ENCODE measurements at regions not wholly inside any gene's neighbourhood (a gene's known extent, or its start where the extent isn't known, plus 50 kb on each side); places are given as distances from the start of the nearest gene placed in this dataset.

DNA sequence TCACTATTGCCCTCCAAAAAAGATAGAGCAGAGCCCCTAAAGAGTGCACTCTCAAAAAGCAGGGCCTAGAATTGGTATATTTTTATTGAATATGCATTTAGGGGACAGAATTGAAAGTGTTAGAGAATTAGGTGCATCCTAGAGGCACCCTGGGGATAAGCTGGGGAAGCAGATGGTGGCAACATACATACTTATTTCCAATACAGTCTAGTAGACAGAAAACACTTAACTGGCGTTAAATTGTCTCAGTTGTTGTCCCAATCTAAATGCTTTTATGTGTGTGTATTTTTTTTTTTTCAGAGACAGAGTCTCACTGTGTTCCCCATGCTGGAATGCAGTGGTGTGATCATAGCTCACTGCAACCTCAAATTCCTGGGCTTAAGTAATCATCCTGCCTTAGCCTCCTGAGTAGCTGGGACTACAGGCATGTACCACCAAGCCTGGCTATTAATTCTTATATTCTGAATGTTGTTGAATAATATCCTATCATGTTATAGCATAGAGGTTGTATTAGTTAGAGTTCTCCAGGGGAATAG lies 481.8 kb downstream of the GRXCR1 start:
- H3K27me3 ChIP-seq (ENCODE audit: control insufficient read depth, insufficient read depth) = no peaks in the 10 kb centered on the region
- no peak overlapping the region for H3K27ac ChIP-seq (ENCODE audit: low read length)
- 53% methylated on average over 1 of the region's 1 CpG for WGBS
- no peak overlapping the region for H3K4me3 ChIP-seq (ENCODE audit: low read length)
- no peaks in the 10 kb centered on the region for H3K4me1 ChIP-seq (ENCODE audit: control insufficient read depth, insufficient read depth, low read length)
- H3K9me3 ChIP-seq (ENCODE audit: control insufficient read depth, low read length) = no peaks in the 10 kb centered on the region
- no peak for ATAC-seq
- no peak for DNase-seq
- intact Hi-C loops (cut with DNase I) = no loop called here

GRCh38 chr4:43379016-43379415 lies 486.5 kb downstream of the GRXCR1 start:
- no peak for ATAC-seq
- Histone ChIP-seq H3K9me3 (ENCODE audit: control insufficient read depth, low read length) (no peaks in the 10 kb centered on the region), H3K27ac (ENCODE audit: low read length) (no peak overlapping the region), H3K27me3 (ENCODE audit: control insufficient read depth, insufficient read depth) (no peaks in the 10 kb centered on the region), H3K4me3 (ENCODE audit: low read length) (no peak overlapping the region), H3K4me1 (ENCODE audit: control insufficient read depth, insufficient read depth, low read length) (no peaks in the 10 kb centered on the region)
- 84% methylated on average over 1 of the region's 1 CpG for WGBS
- DNase-seq = no peak
- intact Hi-C loops (cut with DNase I) = no loop called here

DNA sequence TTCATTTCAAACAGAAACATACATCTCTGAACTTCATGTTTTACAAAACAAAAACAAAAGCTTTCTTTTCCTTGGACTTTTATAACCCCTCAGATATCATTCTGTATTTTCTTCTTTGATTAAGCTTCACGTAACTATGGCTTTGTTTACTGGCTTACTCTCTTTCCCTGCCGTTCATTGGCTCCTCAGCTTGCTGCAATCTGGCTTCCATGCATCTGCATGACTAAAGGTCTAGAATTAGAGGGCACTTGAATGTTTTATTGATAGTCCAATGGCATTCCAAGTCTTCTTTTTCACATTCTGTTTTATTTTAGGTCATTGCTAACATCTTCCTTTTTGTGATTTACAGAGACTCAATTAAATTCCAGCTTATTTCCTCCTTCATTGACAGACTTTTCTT lies 487.6 kb downstream of the GRXCR1 start:
- 64% methylated on average over 2 of the region's 2 CpGs for WGBS

GRCh38 chr4:43391069-43391468 lies 498.6 kb downstream of the GRXCR1 start:
- H3K9me3 ChIP-seq (ENCODE audit: control insufficient read depth, low read length) = no peaks in the 10 kb centered on the region
- intact Hi-C loops (cut with DNase I) = no loop called here
- WGBS = 18% methylated on average over 1 of the region's 1 CpG
- no peak overlapping the region for H3K4me3 ChIP-seq (ENCODE audit: low read length)
- H3K27me3 ChIP-seq (ENCODE audit: control insufficient read depth, insufficient read depth) = no peaks in the 10 kb centered on the region
- H3K4me1 ChIP-seq (ENCODE audit: control insufficient read depth, insufficient read depth, low read length) = no peaks in the 10 kb centered on the region
- ATAC-seq (no peak), DNase-seq (no peak)
- no peak overlapping the region for H3K27ac ChIP-seq (ENCODE audit: low read length)

More for the DNA sequence above, 487.6 kb downstream of the GRXCR1 start:
- intact Hi-C loops (cut with DNase I) = no loop called here
- Histone ChIP-seq H3K27ac (ENCODE audit: low read length) (no peak overlapping the region), H3K4me3 (ENCODE audit: low read length) (no peak overlapping the region), H3K4me1 (ENCODE audit: control insufficient read depth, insufficient read depth, low read length) (no peaks in the 10 kb centered on the region), H3K9me3 (ENCODE audit: control insufficient read depth, low read length) (no peaks in the 10 kb centered on the region), H3K27me3 (ENCODE audit: control insufficient read depth, insufficient read depth) (no peaks in the 10 kb centered on the region)
- no peak for ATAC-seq
- no peak for DNase-seq

DNA sequence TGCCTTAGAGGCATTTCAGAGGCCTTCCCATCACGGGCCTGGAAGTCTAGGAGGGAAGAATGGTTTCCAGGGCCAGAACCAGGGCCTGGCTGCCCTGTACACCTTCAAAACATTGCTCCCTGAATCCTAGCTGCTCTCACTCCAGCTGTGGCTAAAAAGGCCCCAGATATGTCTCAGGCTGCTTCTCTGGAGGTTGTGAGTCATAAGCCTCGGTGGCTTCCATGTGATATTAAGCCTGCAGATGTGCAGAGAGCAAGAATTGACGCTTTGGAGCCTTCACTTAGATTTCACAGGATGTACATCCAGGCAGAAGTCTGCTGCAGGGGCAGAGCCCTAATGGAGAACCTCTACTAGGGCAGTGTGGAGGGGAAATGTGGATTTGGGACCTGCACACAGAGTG lies 502.5 kb downstream of the GRXCR1 start:
- DNase-seq (no peak), ATAC-seq (no peak)
- Histone ChIP-seq H3K4me3 (ENCODE audit: low read length) (no peak overlapping the region), H3K9me3 (ENCODE audit: control insufficient read depth, low read length) (no peaks in the 10 kb centered on the region), H3K27me3 (ENCODE audit: control insufficient read depth, insufficient read depth) (no peaks in the 10 kb centered on the region), H3K27ac (ENCODE audit: low read length) (no peak overlapping the region), H3K4me1 (ENCODE audit: control insufficient read depth, insufficient read depth, low read length) (no peaks in the 10 kb centered on the region)
- intact Hi-C loops (cut with DNase I) = no loop called here
- 49% methylated on average over 3 of the region's 3 CpGs for WGBS

DNA sequence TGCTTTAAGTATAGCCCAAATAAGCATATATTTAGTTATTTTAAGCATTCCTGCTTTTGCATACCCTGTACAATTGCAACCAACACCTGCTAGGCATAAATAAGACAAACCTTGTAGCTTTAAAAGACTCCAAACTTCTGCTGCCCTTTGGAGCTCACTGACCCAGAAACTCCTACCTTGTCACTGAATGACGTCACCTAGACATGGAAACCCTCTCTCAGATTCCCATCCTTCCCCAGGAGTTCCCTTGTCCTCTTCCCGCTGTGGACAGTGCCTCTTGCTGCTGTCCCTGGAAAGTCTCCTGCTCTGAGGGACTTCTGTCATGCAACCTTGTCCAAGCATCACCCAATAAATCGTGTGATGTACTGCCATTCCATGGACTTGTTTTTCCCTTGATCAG lies 507.2 kb downstream of the GRXCR1 start:
- Histone ChIP-seq H3K27ac (ENCODE audit: low read length) (no peak overlapping the region), H3K27me3 (ENCODE audit: control insufficient read depth, insufficient read depth) (no peaks in the 10 kb centered on the region), H3K4me1 (ENCODE audit: control insufficient read depth, insufficient read depth, low read length) (no peaks in the 10 kb centered on the region), H3K9me3 (ENCODE audit: control insufficient read depth, low read length) (no peaks in the 10 kb centered on the region), H3K4me3 (ENCODE audit: low read length) (no peak overlapping the region)
- 73% methylated on average over 3 of the region's 3 CpGs for WGBS
- DNase-seq = no peak
- intact Hi-C loops (cut with DNase I) = no loop called here
- no peak for ATAC-seq

DNA sequence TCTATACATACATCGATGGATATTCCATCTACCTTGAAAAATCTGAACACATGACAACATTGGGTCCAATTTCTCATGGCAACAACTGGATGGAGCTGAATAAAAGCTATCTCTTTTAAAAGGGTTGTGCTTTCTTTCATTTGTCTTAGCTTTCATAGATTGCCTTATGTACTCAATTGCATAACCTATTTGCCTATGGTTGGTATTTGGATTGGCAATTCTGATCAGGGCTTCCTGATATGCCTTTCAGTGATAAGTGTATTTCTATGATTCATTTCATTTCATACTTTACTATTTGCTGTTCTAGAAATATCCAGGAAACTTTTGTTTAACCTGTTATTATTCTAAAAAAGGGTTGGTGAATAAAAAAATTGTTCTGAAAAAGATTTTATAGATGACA lies 509.9 kb downstream of the GRXCR1 start:
- intact Hi-C loops (cut with DNase I) = no loop called here
- ATAC-seq = no peak
- no peak overlapping the region for H3K4me3 ChIP-seq (ENCODE audit: low read length)
- no peaks in the 10 kb centered on the region for H3K27me3 ChIP-seq (ENCODE audit: control insufficient read depth, insufficient read depth)
- no peak overlapping the region for H3K27ac ChIP-seq (ENCODE audit: low read length)
- H3K9me3 ChIP-seq (ENCODE audit: control insufficient read depth, low read length) = no peaks in the 10 kb centered on the region
- H3K4me1 ChIP-seq (ENCODE audit: control insufficient read depth, insufficient read depth, low read length) = no peaks in the 10 kb centered on the region
- 83% methylated on average over 1 of the region's 1 CpG for WGBS
- no peak for DNase-seq

GRCh38 chr4:43410636-43411035 lies 518.1 kb downstream of the GRXCR1 start:
- ATAC-seq (no peak), DNase-seq (no peak)
- H3K4me1 ChIP-seq (ENCODE audit: control insufficient read depth, insufficient read depth, low read length) = no peaks in the 10 kb centered on the region
- intact Hi-C loops (cut with DNase I) = no loop called here
- H3K4me3 ChIP-seq (ENCODE audit: low read length) = no peak overlapping the region
- H3K9me3 ChIP-seq (ENCODE audit: control insufficient read depth, low read length) = no peaks in the 10 kb centered on the region
- H3K27me3 ChIP-seq (ENCODE audit: control insufficient read depth, insufficient read depth) = no peaks in the 10 kb centered on the region
- 94% methylated on average over 9 of the region's 9 CpGs for WGBS
- no peak overlapping the region for H3K27ac ChIP-seq (ENCODE audit: low read length)

DNA sequence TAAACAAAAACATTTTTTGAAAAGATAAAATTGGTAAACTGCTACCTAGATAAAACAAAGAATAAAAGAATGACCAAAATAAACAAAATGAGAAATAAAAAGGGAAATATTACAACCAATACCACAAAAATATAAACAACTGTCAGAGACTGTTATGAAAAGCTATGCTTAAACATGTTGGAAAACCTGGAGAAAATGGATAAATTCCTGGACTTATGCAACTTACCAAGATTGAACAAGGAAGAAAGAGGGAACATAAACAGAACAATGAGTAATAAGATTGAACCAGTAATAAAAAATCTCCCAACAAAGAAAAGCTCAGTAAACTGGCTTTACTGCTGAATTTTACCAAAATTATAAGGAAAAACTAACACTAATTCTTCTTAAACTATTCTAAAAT lies 518.7 kb downstream of the GRXCR1 start:
- Histone ChIP-seq H3K9me3 (ENCODE audit: control insufficient read depth, low read length) (no peaks in the 10 kb centered on the region), H3K4me3 (ENCODE audit: low read length) (no peak overlapping the region), H3K27me3 (ENCODE audit: control insufficient read depth, insufficient read depth) (no peaks in the 10 kb centered on the region), H3K4me1 (ENCODE audit: control insufficient read depth, insufficient read depth, low read length) (no peaks in the 10 kb centered on the region), H3K27ac (ENCODE audit: low read length) (no peak overlapping the region)
- DNase-seq = no peak
- ATAC-seq = no peak
- intact Hi-C loops (cut with DNase I) = no loop called here

GRCh38 chr4:43423276-43423675 lies 530.8 kb downstream of the GRXCR1 start:
- H3K9me3 ChIP-seq (ENCODE audit: control insufficient read depth, low read length) = no peaks in the 10 kb centered on the region
- H3K4me3 ChIP-seq (ENCODE audit: low read length) = no peak overlapping the region
- no peaks in the 10 kb centered on the region for H3K27me3 ChIP-seq (ENCODE audit: control insufficient read depth, insufficient read depth)
- WGBS = 69% methylated on average over 1 of the region's 1 CpG
- no peak for DNase-seq
- no peak overlapping the region for H3K27ac ChIP-seq (ENCODE audit: low read length)
- intact Hi-C loops (cut with DNase I) = no loop called here
- no peaks in the 10 kb centered on the region for H3K4me1 ChIP-seq (ENCODE audit: control insufficient read depth, insufficient read depth, low read length)
- ATAC-seq = no peak

- Histone ChIP-seq H3K27ac (ENCODE audit: low read length) (no peak overlapping the region), H3K27me3 (ENCODE audit: control insufficient read depth, insufficient read depth) (no peaks in the 10 kb centered on the region), H3K9me3 (ENCODE audit: control insufficient read depth, low read length) (no peaks in the 10 kb centered on the region), H3K4me3 (ENCODE audit: low read length) (no peak overlapping the region), H3K4me1 (ENCODE audit: control insufficient read depth, insufficient read depth, low read length) (no peaks in the 10 kb centered on the region)
- intact Hi-C loops (cut with DNase I) = no loop called here
- ATAC-seq = no peak
- no peak for DNase-seq
- WGBS = 72% methylated on average over 1 of the region's 1 CpG
These were observed 532.7 kb downstream of the GRXCR1 start for GRCh38 chr4:43425206-43425605.

GRCh38 chr4:43435291-43435690 lies 542.8 kb downstream of the GRXCR1 start:
- Histone ChIP-seq H3K4me1 (ENCODE audit: control insufficient read depth, insufficient read depth, low read length) (no peaks in the 10 kb centered on the region), H3K4me3 (ENCODE audit: low read length) (no peak overlapping the region), H3K27me3 (ENCODE audit: control insufficient read depth, insufficient read depth) (no peaks in the 10 kb centered on the region), H3K27ac (ENCODE audit: low read length) (no peak overlapping the region), H3K9me3 (ENCODE audit: control insufficient read depth, low read length) (no peaks in the 10 kb centered on the region)
- ATAC-seq = no peak
- 51% methylated on average over 1 of the region's 1 CpG for WGBS
- intact Hi-C loops (cut with DNase I) = no loop called here
- DNase-seq = no peak
